WTC11 (cell line): ENCODE measurements at regions not wholly inside any gene's neighbourhood (a gene's known extent, or its start where the extent isn't known, plus 50 kb on each side); places are given as distances from the start of the nearest gene placed in this dataset.

Source experiments
- ATF1 ChIP-seq: sonication (generic); formaldehyde crosslinking; IDR thresholded peaks from 2 replicates; pipeline ENCODE4 v1.8.1; 2023; ENCODE audit warnings: mild to moderate bottlenecking, moderate library complexity, missing genetic modification reagents
- CREB1 ChIP-seq: sonication (generic); formaldehyde crosslinking; IDR thresholded peaks from 2 replicates; pipeline ENCODE4 v1.8.0; 2023; ENCODE audit warnings: mild to moderate bottlenecking, missing genetic modification reagents
- ESRRA ChIP-seq: sonication (generic); formaldehyde crosslinking; IDR thresholded peaks from 2 replicates; pipeline ENCODE4 v1.8.1; 2022; ENCODE audit warnings: mild to moderate bottlenecking, missing genetic modification reagents, borderline replicate concordance
- MYBL2 ChIP-seq: sonication (generic); formaldehyde crosslinking; IDR thresholded peaks from 2 replicates; pipeline ENCODE4 v1.8.1; 2023; ENCODE audit warnings: mild to moderate bottlenecking, moderate library complexity, missing genetic modification reagents
- SMAD3 ChIP-seq: sonication (generic); formaldehyde crosslinking; IDR thresholded peaks from 2 replicates; pipeline ENCODE4 v1.8.0; 2022; ENCODE audit warnings: missing genetic modification reagents, mild to moderate bottlenecking, borderline replicate concordance
- SP1 ChIP-seq: sonication (generic); formaldehyde crosslinking; conservative IDR thresholded peaks from 2 replicates; pipeline ENCODE4 v1.8.1; 2022; ENCODE audit warnings: missing genetic modification reagents
- ZBTB21 ChIP-seq: sonication (generic); formaldehyde crosslinking; IDR thresholded peaks from 2 replicates; pipeline ENCODE4 v1.8.1; 2023; ENCODE audit warnings: mild to moderate bottlenecking, missing genetic modification reagents, borderline replicate concordance
- ZNF121 ChIP-seq: sonication (generic); formaldehyde crosslinking; IDR thresholded peaks from 2 replicates; pipeline ENCODE4 v1.8.0; 2023; ENCODE audit warnings: missing genetic modification reagents
- ZNF263 ChIP-seq: sonication (generic); formaldehyde crosslinking; IDR thresholded peaks from 2 replicates; pipeline ENCODE4 v1.8.1; 2022; ENCODE audit warnings: low read depth, mild to moderate bottlenecking, moderate library complexity, missing genetic modification reagents
- TF ChIP-seq, protein P1 (sequence below): fragments of 200-600 bp; IDR thresholded peaks from 2 replicates; pipeline ENCODE4 v1.8.0; 2022; ENCODE audit warnings: antibody characterized with exemption
- TF ChIP-seq, protein P2 (sequence below): sonication (generic); formaldehyde crosslinking; IDR thresholded peaks from 2 replicates; pipeline ENCODE4 v1.8.1; 2022; ENCODE audit warnings: missing genetic modification reagents, borderline replicate concordance
- TF ChIP-seq, protein P3 (sequence below): sonication (generic); formaldehyde crosslinking; IDR thresholded peaks from 2 replicates; pipeline ENCODE4 v1.8.0; 2023; ENCODE audit warnings: mild to moderate bottlenecking, missing genetic modification reagents

DNA sequence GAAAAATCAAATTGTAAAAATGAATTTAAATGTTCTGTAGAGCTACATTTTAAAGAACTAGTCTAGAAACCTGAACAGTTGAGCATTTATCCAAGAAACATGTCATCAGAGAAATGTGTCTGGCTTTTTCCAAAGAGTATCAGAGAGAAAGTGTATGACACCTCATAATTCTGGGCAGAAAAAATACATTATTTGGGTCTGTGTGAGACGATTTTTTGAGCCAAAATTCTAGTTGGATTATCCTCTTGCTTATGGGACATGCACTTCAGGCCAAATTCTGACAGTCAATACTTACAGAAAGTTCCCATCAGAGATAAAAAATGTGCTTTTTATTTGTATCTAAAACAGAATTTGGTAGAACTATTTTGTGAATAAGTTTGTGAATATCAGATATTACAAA, 1242.7 kb downstream of the EPHA7 start:
- no peak for TF ChIP-seq ESRRA (CRISPR knock-in tag)
- TF ChIP-seq, protein P1, sequence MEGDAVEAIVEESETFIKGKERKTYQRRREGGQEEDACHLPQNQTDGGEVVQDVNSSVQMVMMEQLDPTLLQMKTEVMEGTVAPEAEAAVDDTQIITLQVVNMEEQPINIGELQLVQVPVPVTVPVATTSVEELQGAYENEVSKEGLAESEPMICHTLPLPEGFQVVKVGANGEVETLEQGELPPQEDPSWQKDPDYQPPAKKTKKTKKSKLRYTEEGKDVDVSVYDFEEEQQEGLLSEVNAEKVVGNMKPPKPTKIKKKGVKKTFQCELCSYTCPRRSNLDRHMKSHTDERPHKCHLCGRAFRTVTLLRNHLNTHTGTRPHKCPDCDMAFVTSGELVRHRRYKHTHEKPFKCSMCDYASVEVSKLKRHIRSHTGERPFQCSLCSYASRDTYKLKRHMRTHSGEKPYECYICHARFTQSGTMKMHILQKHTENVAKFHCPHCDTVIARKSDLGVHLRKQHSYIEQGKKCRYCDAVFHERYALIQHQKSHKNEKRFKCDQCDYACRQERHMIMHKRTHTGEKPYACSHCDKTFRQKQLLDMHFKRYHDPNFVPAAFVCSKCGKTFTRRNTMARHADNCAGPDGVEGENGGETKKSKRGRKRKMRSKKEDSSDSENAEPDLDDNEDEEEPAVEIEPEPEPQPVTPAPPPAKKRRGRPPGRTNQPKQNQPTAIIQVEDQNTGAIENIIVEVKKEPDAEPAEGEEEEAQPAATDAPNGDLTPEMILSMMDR: no peak
- TF ChIP-seq SP1 (CRISPR knock-in tag): no peak
- TF ChIP-seq MYBL2 (CRISPR knock-in tag): no peak
- no peak for TF ChIP-seq ZNF121 (CRISPR knock-in tag)
- TF ChIP-seq ZNF263 (CRISPR knock-in tag): no peak
- no peak for TF ChIP-seq ZBTB21
- no peak for TF ChIP-seq CREB1
- no peak for TF ChIP-seq SMAD3 (CRISPR knock-in tag)
- TF ChIP-seq ATF1 (CRISPR knock-in tag): no peak
- TF ChIP-seq, protein P2, sequence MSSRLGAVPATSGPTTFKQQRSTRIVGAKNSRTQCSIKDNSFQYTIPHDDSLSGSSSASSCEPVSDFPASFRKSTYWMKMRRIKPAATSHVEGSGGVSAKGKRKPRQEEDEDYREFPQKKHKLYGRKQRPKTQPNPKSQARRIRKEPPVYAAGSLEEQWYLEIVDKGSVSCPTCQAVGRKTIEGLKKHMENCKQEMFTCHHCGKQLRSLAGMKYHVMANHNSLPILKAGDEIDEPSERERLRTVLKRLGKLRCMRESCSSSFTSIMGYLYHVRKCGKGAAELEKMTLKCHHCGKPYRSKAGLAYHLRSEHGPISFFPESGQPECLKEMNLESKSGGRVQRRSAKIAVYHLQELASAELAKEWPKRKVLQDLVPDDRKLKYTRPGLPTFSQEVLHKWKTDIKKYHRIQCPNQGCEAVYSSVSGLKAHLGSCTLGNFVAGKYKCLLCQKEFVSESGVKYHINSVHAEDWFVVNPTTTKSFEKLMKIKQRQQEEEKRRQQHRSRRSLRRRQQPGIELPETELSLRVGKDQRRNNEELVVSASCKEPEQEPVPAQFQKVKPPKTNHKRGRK (CRISPR knock-in tag): no peak
- TF ChIP-seq, protein P3, sequence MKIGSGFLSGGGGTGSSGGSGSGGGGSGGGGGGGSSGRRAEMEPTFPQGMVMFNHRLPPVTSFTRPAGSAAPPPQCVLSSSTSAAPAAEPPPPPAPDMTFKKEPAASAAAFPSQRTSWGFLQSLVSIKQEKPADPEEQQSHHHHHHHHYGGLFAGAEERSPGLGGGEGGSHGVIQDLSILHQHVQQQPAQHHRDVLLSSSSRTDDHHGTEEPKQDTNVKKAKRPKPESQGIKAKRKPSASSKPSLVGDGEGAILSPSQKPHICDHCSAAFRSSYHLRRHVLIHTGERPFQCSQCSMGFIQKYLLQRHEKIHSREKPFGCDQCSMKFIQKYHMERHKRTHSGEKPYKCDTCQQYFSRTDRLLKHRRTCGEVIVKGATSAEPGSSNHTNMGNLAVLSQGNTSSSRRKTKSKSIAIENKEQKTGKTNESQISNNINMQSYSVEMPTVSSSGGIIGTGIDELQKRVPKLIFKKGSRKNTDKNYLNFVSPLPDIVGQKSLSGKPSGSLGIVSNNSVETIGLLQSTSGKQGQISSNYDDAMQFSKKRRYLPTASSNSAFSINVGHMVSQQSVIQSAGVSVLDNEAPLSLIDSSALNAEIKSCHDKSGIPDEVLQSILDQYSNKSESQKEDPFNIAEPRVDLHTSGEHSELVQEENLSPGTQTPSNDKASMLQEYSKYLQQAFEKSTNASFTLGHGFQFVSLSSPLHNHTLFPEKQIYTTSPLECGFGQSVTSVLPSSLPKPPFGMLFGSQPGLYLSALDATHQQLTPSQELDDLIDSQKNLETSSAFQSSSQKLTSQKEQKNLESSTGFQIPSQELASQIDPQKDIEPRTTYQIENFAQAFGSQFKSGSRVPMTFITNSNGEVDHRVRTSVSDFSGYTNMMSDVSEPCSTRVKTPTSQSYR (CRISPR knock-in tag): no peak
